ENCODE measurements at regions not wholly inside any gene's neighbourhood (a gene's known extent, or its start where the extent isn't known, plus 50 kb on each side); places are given as distances from the start of the nearest gene placed in this dataset.
A peak's percentile ranks its signal among the peaks of the same experiment; 100 is the strongest.

DNA sequence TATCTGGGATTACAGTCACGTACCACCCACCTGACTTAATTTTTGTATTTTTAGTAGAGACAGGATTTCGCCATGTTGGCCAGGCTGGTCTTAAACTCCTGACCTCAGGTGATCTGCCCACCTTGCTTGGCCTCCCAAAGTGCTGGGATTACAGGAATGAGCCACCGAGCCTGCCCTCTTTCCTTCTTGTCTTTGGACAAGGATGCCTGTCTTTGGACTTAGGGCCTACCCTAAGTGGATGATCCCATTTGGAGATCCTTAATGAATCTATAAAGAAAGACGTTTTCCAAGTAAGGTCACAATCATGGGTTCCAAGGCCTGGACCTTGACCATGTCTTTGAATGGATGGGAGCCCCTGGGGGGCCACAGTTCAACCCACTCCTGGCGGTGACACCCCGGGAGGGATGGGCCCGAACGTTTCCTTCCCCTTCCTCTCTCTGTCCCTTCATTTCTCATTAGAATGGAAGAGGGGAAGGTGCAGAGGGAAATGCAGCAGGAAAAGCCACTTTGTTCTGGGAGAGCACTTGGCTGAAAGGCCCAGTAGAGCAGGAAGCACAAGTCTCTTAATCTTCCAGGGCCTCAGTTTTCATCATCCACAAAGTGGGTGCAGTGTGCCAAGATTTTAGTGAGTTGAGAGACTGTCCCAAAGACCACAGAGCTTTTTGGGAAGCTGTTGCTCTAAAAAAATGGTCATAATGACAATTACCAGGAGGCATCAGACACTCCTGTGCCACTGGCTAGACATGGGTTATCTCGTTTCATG lies 353.3 kb downstream of the SEC14L1 start:
- no peak for DNase-seq

DNA sequence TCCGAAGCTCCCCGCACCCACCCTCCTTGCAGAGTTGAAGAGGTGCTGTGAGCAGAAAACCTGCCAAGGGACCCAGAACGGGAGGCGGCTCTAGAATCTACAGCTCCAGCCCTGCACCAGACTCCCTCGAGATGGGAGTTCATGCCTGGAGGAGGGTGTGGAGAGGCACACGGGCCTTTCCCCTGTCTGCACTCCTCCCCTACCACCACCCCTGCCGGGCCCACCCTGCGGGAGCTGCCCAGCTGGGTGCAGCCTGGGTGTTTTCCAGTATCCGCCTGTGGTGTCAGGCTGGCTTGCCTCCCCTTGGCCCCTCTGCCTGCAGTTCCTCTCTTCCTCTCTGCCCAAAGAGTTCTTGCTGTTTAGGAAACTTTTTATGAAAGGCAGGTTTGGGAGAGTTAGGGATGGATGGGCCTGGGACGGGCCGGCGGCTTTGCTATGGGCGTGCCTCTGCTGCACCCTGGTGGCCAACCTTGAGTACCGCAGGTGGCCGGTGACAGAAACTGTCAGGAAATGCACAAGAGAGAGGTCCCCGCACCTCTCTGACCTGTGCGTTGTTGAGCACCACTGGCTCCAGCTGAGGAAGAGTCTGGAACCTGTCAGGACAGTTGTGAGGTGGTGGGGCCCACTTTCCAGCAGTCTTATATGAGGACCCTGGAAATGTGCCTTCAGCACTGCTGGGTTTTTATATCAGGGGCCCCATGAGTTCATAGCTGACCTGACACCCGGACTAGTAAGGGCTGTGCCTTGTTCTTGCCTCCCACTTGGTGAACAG lies 354.1 kb downstream of the SEC14L1 start:
- peak; percentile 74 for DNase-seq

- no peak for DNase-seq
Measured at GRCh38 chr17:77495575-77495974, 354.8 kb downstream of the SEC14L1 start.

GRCh38 chr17:77496401-77496801 lies 355.6 kb downstream of the SEC14L1 start:
- DNase-seq, result no peak

DNA sequence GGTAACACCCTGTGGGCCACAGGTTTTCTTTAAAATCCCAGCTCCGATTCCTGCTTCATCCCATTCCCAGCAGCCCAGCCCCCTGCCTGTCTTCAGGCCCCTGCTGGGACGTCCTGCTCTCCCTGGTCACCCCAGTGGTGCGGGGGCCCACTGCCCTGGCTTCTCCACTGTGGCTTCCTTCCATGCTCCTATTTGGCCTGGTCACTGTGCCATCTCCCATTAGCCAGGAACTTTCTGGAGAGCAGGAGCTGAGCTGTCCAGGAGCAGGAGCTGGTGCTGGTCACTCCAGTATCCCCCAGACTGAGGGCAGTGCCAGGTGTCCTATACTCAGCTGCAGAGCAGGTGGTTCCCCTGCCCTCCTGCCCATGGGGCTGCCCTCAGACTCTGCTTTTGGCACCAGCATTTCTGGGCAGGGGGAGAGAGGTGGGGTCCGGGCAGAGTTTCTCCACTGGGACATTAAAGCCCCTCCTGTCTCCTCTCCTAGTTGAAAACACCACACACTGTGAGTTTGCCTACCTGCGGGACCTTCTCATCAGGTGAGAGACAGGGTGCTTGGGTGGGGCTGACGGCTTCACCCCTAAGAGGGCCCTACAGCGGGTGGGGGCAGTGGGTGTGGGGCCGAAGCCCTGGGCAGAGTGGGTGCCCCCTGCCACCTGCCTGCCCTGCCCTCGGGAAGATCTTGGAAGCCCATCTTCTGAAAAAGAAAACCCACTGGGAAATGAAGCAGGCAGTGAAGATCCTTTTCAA lies 356.2 kb downstream of the SEC14L1 start:
- no peak for DNase-seq

DNA sequence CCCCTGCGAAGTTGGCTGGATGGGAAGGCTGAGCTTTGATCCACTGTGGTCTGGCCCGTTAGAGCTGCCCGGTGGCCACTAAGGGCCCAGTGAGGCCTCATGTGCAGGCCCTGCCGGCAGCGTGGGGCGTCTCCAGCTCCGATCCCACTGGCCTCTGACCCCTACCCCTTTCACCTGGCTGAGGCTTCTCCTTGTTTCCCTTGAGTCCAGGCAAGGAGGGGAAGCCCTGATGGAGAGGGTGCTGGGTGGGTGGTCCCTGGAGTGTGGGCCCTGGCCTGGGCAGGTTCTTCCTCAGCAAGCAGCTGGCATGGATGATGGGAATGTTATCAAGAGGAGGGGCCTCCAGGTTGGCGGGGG lies 356.8 kb downstream of the SEC14L1 start:
- no peak for DNase-seq

DNA sequence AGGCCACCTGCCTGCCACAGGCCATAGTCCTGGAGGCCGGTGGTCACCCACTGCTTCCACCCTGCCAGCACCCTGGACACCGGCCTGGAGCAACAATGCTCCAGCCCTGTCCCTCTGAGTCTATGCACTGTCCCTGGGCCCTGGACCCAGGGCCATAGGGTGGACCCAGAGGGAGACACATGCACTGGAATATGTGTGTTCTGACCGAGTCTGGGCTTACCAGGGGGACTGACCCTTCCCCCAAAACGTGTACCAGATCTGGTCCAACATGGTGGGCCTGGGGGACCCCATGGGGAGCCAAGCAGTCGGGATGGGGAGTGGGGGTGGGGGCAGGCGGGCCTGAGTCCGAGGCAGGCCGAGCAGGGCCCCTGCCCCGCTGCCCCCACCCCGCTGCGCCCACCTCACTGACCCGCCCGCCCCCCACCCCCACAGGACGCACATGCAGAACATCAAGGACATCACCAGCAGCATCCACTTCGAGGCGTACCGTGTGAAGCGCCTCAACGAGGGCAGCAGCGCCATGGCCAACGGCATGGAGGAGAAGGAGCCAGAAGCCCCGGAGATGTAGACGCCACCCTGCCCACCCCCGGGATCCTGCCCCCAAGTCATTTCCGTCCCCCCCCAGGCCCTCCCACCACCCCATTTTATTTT lies 357.4 kb downstream of the SEC14L1 start:
- DNase-seq, result no peak

DNA sequence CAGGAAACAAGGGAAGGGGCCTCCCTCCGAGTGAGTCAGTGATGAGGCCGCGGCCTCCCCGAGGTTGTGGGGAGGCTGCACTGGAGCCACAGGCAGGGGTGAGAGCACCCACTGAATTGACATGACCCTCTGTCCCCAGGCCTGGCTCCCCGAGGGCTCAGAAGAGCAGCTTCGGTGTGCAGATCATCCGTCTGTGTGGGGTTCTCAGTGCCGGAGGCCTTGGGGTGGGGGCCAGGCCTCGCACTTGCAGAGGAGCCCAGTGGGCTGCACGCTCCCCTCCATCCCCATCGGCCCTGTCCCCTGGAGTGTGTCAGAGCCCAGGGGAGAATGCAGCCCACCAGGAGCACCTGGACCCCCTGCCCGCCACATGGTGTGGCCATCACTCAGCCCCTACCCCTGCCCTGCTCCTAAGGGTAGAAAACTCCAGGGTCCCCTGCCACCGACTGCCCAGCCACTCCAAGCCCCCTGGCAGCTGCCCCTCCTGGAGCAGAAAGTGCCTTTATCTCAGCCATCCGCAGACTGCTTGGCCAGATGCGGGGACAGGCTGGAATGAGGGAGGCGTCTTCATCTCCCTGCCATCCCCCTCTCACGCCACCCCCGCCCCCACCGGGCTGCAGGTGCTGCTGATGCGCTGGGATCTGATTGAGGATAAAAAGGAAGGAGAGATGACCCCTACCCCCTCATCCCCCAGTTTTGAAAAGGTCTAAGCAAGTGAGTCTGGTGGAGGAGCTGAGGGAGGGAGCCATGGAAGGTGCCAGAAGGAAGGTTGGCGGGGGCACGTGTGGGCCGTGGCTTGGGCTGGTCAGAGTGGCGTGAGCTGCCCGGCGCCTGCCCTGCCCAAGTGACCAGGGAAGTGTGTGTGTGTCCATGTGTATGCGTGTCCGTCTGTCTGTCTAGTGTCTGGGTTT lies 358.3 kb downstream of the SEC14L1 start:
- no peak for DNase-seq

DNA sequence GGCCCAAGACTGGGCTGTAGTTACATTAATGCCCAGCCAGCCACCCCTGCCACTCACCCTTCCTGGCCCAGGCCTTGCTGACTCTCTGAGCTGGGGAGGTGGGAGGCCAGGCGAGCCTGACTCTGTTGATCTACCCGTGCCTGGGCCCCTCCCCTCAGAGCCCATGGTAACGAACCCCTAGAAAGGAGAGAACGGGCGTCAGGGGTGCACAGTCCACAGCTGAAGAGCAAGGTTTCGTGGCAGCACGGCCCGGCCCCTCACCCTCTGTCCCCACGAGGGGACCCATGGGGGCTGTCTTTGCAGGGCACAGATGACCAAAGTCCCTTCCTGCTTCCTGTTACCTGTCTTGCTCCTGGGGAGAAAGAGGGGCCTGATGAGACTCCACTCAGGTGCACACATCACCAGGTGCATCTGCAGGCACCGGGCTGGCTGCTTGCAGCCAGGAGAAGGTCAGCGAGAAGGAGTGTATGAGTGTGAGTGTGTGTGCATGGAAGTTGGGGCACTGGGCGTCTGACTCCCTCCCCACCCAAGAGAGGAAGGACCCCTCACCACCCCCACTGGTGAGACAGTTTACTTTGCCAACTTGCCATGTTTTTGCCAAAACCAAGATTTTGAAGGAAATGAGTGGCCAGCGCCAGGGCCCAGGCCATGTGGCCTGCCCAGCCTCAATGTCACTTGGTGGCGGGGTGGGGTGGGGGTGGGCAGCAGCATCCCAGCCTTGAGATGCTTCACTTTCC lies 359.1 kb downstream of the SEC14L1 start:
- no peak for DNase-seq

- peak; percentile 44 for DNase-seq
Measured at GRCh38 chr17:77501101-77501566, 360.4 kb downstream of the SEC14L1 start.

DNA sequence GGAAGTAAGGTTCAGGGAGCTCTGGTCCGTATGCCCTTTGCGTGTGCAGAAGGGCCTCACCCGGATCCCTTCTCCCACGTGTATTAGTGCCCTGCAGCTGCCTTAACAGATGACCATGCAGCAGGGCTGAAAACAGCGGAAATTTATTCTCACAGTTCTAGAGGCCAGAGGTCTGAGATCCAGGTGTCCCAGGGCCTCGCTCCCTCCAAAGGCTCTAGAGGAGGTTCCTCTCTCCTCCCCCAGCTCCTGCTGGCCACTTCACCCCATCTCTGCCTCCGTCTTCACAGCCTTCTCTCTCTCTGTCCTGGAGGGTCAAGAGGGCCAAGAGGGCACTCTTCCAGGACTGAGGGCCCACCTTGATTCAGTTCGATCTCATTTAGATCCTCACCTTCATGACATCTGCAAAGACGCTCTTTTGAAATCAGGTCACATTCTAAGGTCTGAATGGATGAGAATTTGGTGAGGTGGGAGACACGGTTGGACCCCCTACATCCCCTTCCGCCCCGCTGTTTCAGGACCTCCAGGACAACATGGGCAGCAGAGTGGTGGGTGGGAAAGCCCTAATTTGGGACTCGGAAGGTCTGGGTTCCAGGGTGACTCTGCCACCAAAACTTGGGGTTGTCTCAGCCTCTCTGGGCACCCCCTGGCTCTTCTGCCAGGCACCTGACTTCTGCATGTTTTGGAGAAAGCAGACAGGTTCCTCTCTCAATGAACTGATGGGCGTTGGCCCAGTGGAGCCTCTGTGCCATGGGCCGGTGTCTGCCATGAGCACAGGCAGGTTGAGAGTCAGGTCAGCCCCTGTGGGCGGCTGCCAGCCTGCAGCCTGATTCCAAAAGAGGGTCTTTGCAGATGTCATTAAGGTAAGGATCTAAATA lies 361.2 kb downstream of the SEC14L1 start:
- DNase-seq, result no peak

GRCh38 chr17:77502626-77503292 lies 362.0 kb downstream of the SEC14L1 start:
- no peak for DNase-seq

GRCh38 chr17:77503293-77503655 lies 362.5 kb downstream of the SEC14L1 start:
- DNase-seq, result no peak

- DNase-seq, result no peak
Measured at GRCh38 chr17:77503916-77504651, 363.3 kb downstream of the SEC14L1 start.

GRCh38 chr17:77504652-77505155 lies 363.9 kb downstream of the SEC14L1 start:
- DNase-seq, result no peak

DNA sequence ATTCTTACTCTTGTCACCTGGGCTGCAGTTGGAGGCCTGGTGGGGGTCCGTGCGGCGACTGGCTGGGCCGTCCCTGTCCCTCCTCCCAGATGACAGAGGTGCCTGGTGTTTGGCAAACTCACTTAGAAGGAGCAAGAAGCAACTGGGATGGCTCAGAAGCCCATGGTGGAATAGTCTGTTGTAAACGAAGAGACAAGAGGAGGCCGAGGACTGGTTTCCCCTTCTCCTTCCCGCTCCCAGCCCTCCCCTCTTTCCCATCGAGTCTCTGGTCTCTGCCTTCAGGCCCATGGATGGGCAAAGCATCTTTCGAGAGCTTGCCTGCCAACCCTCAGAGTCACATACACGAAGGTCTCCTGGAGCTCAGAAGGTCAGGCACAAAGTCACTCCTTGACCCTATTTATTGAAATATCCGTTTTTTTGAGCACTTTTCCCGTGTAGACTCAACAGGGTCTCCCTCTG lies 364.4 kb downstream of the SEC14L1 start:
- no peak for DNase-seq

DNA sequence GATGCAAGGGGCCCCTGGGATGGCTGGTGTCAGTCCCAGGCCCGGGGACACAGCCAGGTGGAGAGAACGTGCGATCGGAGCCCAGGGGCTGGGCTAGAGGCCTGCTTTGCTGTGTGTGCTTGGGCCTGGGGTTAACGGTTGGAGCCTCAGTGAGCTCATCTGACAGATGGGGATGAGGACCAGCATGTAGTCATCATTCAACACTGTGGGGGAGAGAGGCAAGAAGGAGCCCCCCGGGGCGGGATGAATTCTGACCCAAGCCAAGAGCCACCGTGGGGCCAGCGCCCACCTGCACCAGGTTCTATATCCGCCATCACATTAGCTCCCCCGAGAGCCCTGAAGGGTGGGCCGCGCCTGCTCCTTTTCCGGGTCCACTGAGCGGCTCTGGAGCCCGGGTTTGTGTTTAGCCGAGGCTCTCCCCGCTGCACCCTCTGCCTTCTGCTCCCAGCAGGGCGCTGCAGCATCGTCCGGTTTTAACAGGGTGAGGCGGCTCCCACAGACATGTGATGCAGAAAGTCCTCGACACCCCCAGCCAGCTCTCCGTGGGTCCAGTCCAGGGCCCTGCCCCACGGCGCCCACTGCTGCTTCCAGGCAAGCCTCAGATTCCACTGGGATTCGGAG lies 365.7 kb downstream of the SEC14L1 start:
- DNase-seq, result no peak
